Progenitor cell of endocrine pancreas (in vitro differentiated cells): ENCODE measurements at regions not wholly inside any gene's neighbourhood (a gene's known extent, or its start where the extent isn't known, plus 50 kb on each side); places are given as distances from the start of the nearest gene placed in this dataset.

Experiments
- DNase-seq: peaks from one replicate; pipeline ENCODE4 v3.0.0; 2021; ENCODE audit warnings: low spot score; ENCODE audit not compliant: unreplicated experiment
- H3K27ac Mint-ChIP-seq: 2 replicates; pipeline ENCODE4 v1.8.0; 2021; ENCODE audit warnings: mild to moderate bottlenecking, moderate library complexity, mixed read lengths
- H3K27me3 Mint-ChIP-seq: 2 replicates; pipeline ENCODE4 v1.8.0; 2021; ENCODE audit warnings: mixed read lengths
- H3K36me3 Mint-ChIP-seq: 2 replicates; pipeline ENCODE4 v1.8.0; 2022; ENCODE audit warnings: mixed read lengths; ENCODE audit not compliant: insufficient read depth
- H3K4me1 Mint-ChIP-seq: 2 replicates; pipeline ENCODE4 v1.8.0; 2021; ENCODE audit warnings: low read depth, mixed read lengths
- H3K4me3 Mint-ChIP-seq: 2 replicates; pipeline ENCODE4 v1.8.0; 2021; ENCODE audit warnings: low read depth, mild to moderate bottlenecking, moderate library complexity, mixed read lengths
- H3K9me3 Mint-ChIP-seq: 2 replicates; pipeline ENCODE4 v1.8.0; 2021; ENCODE audit warnings: low read depth, mixed read lengths
- CTCF ChIP-seq: fragments of 200-600 bp; sonication (generic); IDR thresholded peaks from one replicate; pipeline ENCODE4 v1.5.0; 2021; ENCODE audit warnings: antibody characterized with exemption, mild to moderate bottlenecking; ENCODE audit not compliant: unreplicated experiment

DNA sequence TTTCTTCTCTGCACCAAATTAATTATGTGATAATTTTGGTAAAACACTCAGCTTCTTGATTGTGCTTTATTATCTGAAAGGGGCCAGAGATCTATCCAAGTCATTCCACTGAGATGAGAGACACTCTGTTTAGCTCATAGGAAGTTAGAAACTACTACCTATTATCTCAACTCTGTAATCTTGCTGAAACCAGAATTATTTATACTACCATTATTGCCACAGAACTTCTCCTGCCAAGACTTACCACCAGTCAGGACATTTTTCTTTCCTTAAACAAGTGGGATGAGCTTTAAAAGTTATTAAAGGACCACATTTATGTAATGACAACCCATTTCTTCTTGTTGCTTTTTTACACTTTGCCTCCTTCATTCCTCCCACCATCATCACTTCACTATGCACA lies 855.6 kb upstream of the PIK3C3 start:
- Mint-ChIP-seq H3K27me3 (no peaks in the 10 kb centered on the region), H3K4me1 (peaks cover 4% of the 10 kb centered on the region), H3K4me3 (no peak overlapping the region), H3K36me3 (no peaks in the 10 kb centered on the region), H3K9me3 (no peaks in the 10 kb centered on the region), H3K27ac (no peak overlapping the region)
- no peak for TF ChIP-seq CTCF
- no peak for DNase-seq

GRCh38 chr18:41096504-41096903 lies 858.5 kb upstream of the PIK3C3 start:
- Mint-ChIP-seq H3K4me3 (no peak overlapping the region), H3K36me3 (no peaks in the 10 kb centered on the region), H3K9me3 (no peaks in the 10 kb centered on the region), H3K27ac (no peak overlapping the region), H3K27me3 (no peaks in the 10 kb centered on the region), H3K4me1 (peaks cover 4% of the 10 kb centered on the region)
- no peak for DNase-seq
- peak; percentile 28 for TF ChIP-seq CTCF

GRCh38 chr18:41077076-41077475 lies 878.0 kb upstream of the PIK3C3 start:
- Mint-ChIP-seq H3K4me1 (peaks cover 3% of the 10 kb centered on the region), H3K27me3 (no peaks in the 10 kb centered on the region), H3K9me3 (peaks cover 8% of the 10 kb centered on the region), H3K36me3 (no peaks in the 10 kb centered on the region), H3K4me3 (no peak overlapping the region), H3K27ac (no peak overlapping the region)
- no peak for TF ChIP-seq CTCF
- DNase-seq, result no peak

DNA sequence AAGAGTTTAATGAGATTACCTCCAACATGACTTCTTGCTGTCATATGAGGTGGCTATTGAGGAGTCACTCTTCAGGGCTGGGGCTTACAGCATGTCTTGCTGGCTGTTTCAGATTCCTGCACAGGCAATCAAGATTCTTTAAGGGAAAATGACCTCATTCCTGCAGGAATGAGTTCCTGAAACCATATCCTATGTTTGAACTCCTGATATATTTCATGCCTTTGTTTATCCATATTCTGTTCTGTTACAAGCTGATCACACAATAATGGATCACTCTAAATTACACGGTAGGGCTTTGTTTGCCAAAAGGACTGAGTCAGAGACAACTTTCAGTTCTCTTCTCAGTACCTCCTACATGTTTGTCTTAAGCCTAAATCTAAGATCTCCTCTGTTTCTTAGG lies 879.8 kb upstream of the PIK3C3 start:
- no peaks in the 10 kb centered on the region for H3K36me3 Mint-ChIP-seq
- no peak overlapping the region for H3K4me3 Mint-ChIP-seq
- TF ChIP-seq CTCF, result no peak
- H3K27ac Mint-ChIP-seq, result no peak overlapping the region
- H3K27me3 Mint-ChIP-seq, result no peaks in the 10 kb centered on the region
- DNase-seq, result no peak
- peaks cover 3% of the 10 kb centered on the region for H3K4me1 Mint-ChIP-seq
- H3K9me3 Mint-ChIP-seq, result peaks cover under 1% of the 10 kb centered on the region

GRCh38 chr18:41073372-41073954 lies 881.6 kb upstream of the PIK3C3 start:
- TF ChIP-seq CTCF, result no peak
- Mint-ChIP-seq H3K27me3 (no peaks in the 10 kb centered on the region), H3K27ac (no peak overlapping the region), H3K9me3 (no peaks in the 10 kb centered on the region), H3K4me3 (no peak overlapping the region), H3K4me1 (peaks cover 3% of the 10 kb centered on the region), H3K36me3 (no peaks in the 10 kb centered on the region)
- DNase-seq, result no peak
